ENCODE measurements at regions not wholly inside any gene's neighbourhood (a gene's known extent, or its start where the extent isn't known, plus 50 kb on each side); places are given as distances from the start of the nearest gene placed in this dataset.

- Histone ChIP-seq H3K36me3 (replicated peaks; ENCODE audit: control insufficient read depth, insufficient read depth, low read length) (no peaks in the 10 kb centered on the region), H3K4me3 (ENCODE audit: insufficient read depth, low read depth, low read length) (no peak overlapping the region), H3K27me3 (ENCODE audit: control insufficient read depth, insufficient read depth, low read length) (no peaks in the 10 kb centered on the region)
- no peak for DNase-seq
Observed at GRCh38 chr4:157664726-157665125, 444.2 kb downstream of the GRIA2 start.

DNA sequence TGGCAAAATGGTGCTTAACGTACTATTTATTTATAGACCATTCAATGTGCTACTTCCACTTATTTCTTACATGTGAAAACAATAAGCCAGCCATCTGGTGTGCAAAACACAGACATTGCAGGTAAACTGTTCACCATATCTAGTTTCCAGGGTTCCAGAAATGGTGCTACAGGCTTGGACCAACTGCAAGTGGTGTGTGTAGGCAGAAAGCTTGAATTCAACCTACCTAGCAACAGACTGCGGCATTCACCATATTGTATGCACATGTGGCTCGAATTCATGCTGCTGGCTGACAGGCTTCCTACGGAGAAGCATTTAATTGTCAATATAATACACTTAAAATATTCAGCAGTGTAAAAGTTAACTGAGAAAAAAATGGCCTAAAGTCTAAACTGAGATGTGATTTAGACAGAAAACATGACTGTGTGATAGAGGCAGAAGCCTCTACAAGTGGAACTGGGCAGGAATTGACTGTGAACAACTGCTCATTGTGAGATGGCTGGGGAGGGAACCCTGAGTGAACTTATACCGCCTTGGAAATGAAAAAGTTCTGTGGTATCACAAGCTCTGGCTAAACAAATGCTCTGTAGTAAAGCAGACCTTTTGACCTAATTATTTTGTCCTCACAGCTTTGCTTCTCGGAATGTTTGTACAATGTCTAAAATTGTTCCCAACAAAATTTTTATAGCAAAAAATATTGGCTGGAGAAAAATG is 434.7 kb downstream of the GRIA2 start:
- DNase-seq, result no peak
- Histone ChIP-seq H3K36me3 (replicated peaks; ENCODE audit: control insufficient read depth, insufficient read depth, low read length) (no peaks in the 10 kb centered on the region), H3K4me3 (ENCODE audit: insufficient read depth, low read depth, low read length) (no peak overlapping the region), H3K27me3 (ENCODE audit: control insufficient read depth, insufficient read depth, low read length) (no peaks in the 10 kb centered on the region)

- no peak for DNase-seq
Observed at GRCh38 chr4:157643257-157643656, 422.7 kb downstream of the GRIA2 start.

DNA sequence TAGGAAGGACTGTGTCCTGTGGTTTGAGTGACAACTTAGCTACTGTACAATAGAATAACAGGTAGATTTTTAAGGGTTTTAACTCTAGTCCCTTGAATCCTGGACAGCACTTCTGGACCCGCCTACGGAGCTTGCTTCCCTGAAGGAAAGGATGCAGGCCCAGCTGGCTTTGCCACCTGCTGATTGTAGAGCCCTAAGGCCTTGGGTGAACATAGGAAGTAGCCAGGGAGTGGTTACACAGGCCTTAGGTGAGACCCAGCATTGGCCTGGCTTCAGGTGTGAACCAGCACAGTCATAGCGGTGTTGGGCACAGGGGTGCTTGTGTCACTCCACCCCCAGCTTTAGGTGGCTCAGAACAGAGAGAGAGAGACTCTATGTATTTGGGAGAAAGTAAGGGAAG is 413.5 kb downstream of the GRIA2 start:
- no peaks in the 10 kb centered on the region for H3K27me3 ChIP-seq (ENCODE audit: control insufficient read depth, insufficient read depth, low read length)
- DNase-seq, result no peak
- H3K4me3 ChIP-seq (ENCODE audit: insufficient read depth, low read depth, low read length), result no peak overlapping the region
- no peaks in the 10 kb centered on the region for H3K36me3 ChIP-seq (replicated peaks; ENCODE audit: control insufficient read depth, insufficient read depth, low read length)

More at GRCh38 chr4:157643257-157643656, 422.7 kb downstream of the GRIA2 start:
- H3K4me3 ChIP-seq (ENCODE audit: insufficient read depth, low read depth, low read length), result no peak overlapping the region
- H3K27me3 ChIP-seq (ENCODE audit: control insufficient read depth, insufficient read depth, low read length), result no peaks in the 10 kb centered on the region
- H3K36me3 ChIP-seq (replicated peaks; ENCODE audit: control insufficient read depth, insufficient read depth, low read length), result no peaks in the 10 kb centered on the region

GRCh38 chr4:157616741-157617472 is 396.4 kb downstream of the GRIA2 start:
- no peaks in the 10 kb centered on the region for H3K36me3 ChIP-seq (replicated peaks; ENCODE audit: control insufficient read depth, insufficient read depth, low read length)
- no peak overlapping the region for H3K4me3 ChIP-seq (ENCODE audit: insufficient read depth, low read depth, low read length)
- no peaks in the 10 kb centered on the region for H3K27me3 ChIP-seq (ENCODE audit: control insufficient read depth, insufficient read depth, low read length)
- DNase-seq, result no peak

- Histone ChIP-seq H3K36me3 (replicated peaks; ENCODE audit: control insufficient read depth, insufficient read depth, low read length) (no peaks in the 10 kb centered on the region), H3K27me3 (ENCODE audit: control insufficient read depth, insufficient read depth, low read length) (no peaks in the 10 kb centered on the region), H3K4me3 (ENCODE audit: insufficient read depth, low read depth, low read length) (no peak overlapping the region)
- DNase-seq, result no peak
Observed at GRCh38 chr4:157607996-157608395, 387.5 kb downstream of the GRIA2 start.

DNA sequence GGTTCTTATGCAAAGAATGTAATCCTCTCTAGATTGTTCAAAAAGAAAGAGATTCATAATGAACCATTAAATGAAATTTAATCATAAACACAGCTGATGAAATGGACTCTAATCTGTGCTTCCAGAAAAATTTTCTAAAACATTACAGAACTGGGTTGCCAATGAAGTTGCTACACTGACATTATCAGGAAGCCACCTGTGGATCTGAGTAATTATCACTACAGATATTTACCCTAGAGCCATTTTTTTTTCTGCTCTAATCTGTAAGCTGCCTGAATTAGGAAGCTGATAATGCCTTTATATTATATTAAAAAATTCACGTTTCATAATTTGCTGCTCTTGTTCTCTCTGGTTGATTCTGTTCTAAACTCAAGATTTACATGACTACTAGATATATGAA is 380.1 kb downstream of the GRIA2 start:
- no peak overlapping the region for H3K4me3 ChIP-seq (ENCODE audit: insufficient read depth, low read depth, low read length)
- H3K27me3 ChIP-seq (ENCODE audit: control insufficient read depth, insufficient read depth, low read length), result no peaks in the 10 kb centered on the region
- DNase-seq, result no peak
- no peaks in the 10 kb centered on the region for H3K36me3 ChIP-seq (replicated peaks; ENCODE audit: control insufficient read depth, insufficient read depth, low read length)

GRCh38 chr4:157591245-157591644 is 370.7 kb downstream of the GRIA2 start:
- Histone ChIP-seq H3K27me3 (ENCODE audit: control insufficient read depth, insufficient read depth, low read length) (no peaks in the 10 kb centered on the region), H3K4me3 (ENCODE audit: insufficient read depth, low read depth, low read length) (no peak overlapping the region), H3K36me3 (replicated peaks; ENCODE audit: control insufficient read depth, insufficient read depth, low read length) (no peaks in the 10 kb centered on the region)
- no peak for DNase-seq

- Histone ChIP-seq H3K4me3 (ENCODE audit: insufficient read depth, low read depth, low read length) (no peak overlapping the region), H3K36me3 (replicated peaks; ENCODE audit: control insufficient read depth, insufficient read depth, low read length) (no peaks in the 10 kb centered on the region), H3K27me3 (ENCODE audit: control insufficient read depth, insufficient read depth, low read length) (no peaks in the 10 kb centered on the region)
- DNase-seq, result no peak
Observed at GRCh38 chr4:157590679-157591078, 370.2 kb downstream of the GRIA2 start.

DNA sequence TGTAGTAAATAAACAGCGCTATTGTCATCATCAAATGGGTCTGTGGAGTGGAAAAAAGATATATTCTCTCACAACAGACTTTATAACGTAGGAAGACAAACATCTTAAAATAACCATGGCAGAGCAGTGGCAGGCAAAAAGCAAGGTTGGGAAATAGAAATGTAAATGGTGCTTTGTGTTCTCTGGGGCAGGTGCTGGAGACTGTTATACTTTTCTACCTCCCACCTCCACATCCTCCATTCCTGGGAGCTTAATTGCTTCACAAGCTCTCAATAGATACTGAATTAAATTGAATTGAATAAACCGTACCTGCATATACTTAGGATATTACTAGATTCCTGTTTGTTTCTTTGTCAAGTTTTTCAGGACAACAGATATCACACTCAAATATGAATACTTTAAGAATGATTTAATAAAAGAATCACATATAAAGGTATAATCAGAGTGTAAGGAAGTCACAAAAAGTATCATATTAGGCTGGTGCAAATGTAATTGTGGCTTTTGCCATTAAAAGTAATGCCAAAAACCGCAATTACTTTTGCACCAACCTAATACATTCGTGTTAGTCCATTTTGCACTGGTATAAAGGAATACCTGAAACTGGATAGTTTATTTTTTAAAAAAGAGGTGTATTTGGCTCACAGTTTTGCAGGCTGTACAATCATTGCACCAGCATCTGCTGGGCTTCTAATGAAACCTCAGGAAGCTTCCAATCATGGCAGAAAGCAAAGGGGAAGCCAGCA is 367.3 kb downstream of the GRIA2 start:
- H3K4me3 ChIP-seq (ENCODE audit: insufficient read depth, low read depth, low read length), result no peak overlapping the region
- DNase-seq, result no peak
- no peaks in the 10 kb centered on the region for H3K36me3 ChIP-seq (replicated peaks; ENCODE audit: control insufficient read depth, insufficient read depth, low read length)
- no peaks in the 10 kb centered on the region for H3K27me3 ChIP-seq (ENCODE audit: control insufficient read depth, insufficient read depth, low read length)

DNA sequence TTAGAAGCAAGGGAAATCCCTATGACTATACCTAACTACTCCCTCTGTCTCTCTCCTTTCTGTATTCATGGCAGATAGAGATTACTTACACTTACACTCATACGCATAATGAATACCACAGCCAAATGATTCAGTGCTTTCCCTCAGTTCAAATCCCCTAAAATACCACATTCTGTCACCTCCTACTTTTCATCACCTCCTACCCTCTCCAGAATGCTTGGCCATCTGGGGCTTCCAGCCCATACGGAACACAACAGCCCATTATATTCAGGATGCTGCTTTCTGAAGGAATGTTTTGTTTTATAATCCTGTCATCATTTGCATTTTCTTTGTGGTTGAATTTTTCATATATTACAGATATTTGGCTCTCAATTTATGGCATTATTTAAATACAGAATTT is 361.6 kb downstream of the GRIA2 start:
- Histone ChIP-seq H3K36me3 (replicated peaks; ENCODE audit: control insufficient read depth, insufficient read depth, low read length) (no peaks in the 10 kb centered on the region), H3K4me3 (ENCODE audit: insufficient read depth, low read depth, low read length) (no peak overlapping the region), H3K27me3 (ENCODE audit: control insufficient read depth, insufficient read depth, low read length) (no peaks in the 10 kb centered on the region)
- DNase-seq, result no peak

- no peaks in the 10 kb centered on the region for H3K27me3 ChIP-seq (ENCODE audit: control insufficient read depth, insufficient read depth, low read length)
- H3K36me3 ChIP-seq (replicated peaks; ENCODE audit: control insufficient read depth, insufficient read depth, low read length), result no peaks in the 10 kb centered on the region
- no peak for DNase-seq
- no peak overlapping the region for H3K4me3 ChIP-seq (ENCODE audit: insufficient read depth, low read depth, low read length)
Observed at GRCh38 chr4:157576671-157577217, 356.2 kb downstream of the GRIA2 start.

- H3K27me3 ChIP-seq (ENCODE audit: control insufficient read depth, insufficient read depth, low read length), result no peaks in the 10 kb centered on the region
- no peaks in the 10 kb centered on the region for H3K36me3 ChIP-seq (replicated peaks; ENCODE audit: control insufficient read depth, insufficient read depth, low read length)
- no peak for DNase-seq
- H3K4me3 ChIP-seq (ENCODE audit: insufficient read depth, low read depth, low read length), result no peak overlapping the region
Observed at GRCh38 chr4:157575339-157575738, 354.8 kb downstream of the GRIA2 start.

DNA sequence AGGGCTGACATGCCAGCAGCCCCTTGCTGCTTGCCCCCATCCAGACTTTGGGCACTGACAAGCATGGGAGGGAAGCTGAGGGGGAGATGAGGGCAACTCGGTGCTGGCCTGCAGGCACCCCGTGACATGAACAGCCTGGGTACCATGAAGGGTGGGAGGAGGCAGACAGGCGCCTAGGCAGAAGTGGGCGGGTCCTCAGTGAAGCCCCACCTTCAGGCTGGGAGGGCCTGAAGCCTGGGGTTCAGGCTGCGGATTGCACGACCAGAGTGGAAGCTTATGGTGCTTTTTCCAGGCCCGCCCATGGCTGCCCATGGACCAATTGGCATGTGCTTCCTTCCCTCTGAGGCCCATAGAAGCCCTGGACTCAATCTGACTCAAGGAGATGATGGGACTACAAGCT is 354.1 kb downstream of the GRIA2 start:
- Histone ChIP-seq H3K27me3 (ENCODE audit: control insufficient read depth, insufficient read depth, low read length) (no peaks in the 10 kb centered on the region), H3K4me3 (ENCODE audit: insufficient read depth, low read depth, low read length) (no peak overlapping the region), H3K36me3 (replicated peaks; ENCODE audit: control insufficient read depth, insufficient read depth, low read length) (no peaks in the 10 kb centered on the region)
- DNase-seq, result no peak

DNA sequence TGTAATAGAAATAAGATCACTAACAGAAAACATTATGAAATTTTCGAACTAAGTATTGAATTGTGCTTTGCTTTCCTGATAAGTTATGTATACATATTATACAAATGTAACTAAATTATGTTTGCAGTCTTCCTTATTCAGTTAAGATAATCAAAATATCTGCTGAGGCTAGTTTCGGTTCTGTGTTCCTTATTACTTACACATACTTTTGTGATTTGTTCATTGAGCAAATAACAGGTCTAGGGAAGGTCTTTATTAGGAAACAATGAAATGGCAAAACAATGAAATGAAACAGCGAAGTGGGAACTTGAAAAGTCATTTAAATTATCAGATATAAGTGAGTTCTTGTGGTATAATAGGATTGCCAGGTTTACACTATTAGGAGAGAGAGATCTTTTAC is 352.4 kb downstream of the GRIA2 start:
- Histone ChIP-seq H3K4me3 (ENCODE audit: insufficient read depth, low read depth, low read length) (no peak overlapping the region), H3K27me3 (ENCODE audit: control insufficient read depth, insufficient read depth, low read length) (no peaks in the 10 kb centered on the region), H3K36me3 (replicated peaks; ENCODE audit: control insufficient read depth, insufficient read depth, low read length) (no peaks in the 10 kb centered on the region)
- DNase-seq, result no peak

Data from H7 (cell line).